Neural progenitor cell (in vitro differentiated cells): ENCODE measurements at regions not wholly inside any gene's neighbourhood (a gene's known extent, or its start where the extent isn't known, plus 50 kb on each side); places are given as distances from the start of the nearest gene placed in this dataset.

Experiments
- CTCF ChIP-seq: fragments of 200-600 bp; sonication (generic); IDR thresholded peaks from 2 replicates; pipeline ENCODE4 v1.5.1; 2017; ENCODE audit warnings: antibody characterized with exemption, mild to moderate bottlenecking
- EZH2phosphoT487 ChIP-seq: fragments of 200-600 bp; sonication (generic); IDR thresholded peaks from 2 replicates; pipeline ENCODE4 v1.6.1; 2017; ENCODE audit warnings: antibody characterized with exemption

GRCh38 chr9:99472916-99473245, 250.8 kb downstream of the SEC61B start:
- TF ChIP-seq EZH2phosphoT487 (no peak), CTCF (no peak)
